ENCODE measurements at regions not wholly inside any gene's neighbourhood (a gene's known extent, or its start where the extent isn't known, plus 50 kb on each side); places are given as distances from the start of the nearest gene placed in this dataset.

GRCh38 chr12:127820846-127821245 is 446.1 kb upstream of the TMEM132C start:
- Histone ChIP-seq H4K20me1 (ENCODE audit: insufficient read depth, low read length) (no peaks in the 10 kb centered on the region), H3K27me3 (ENCODE audit: insufficient read depth, low read length) (no peaks in the 10 kb centered on the region), H2AFZ (ENCODE audit: low read length) (no peak overlapping the region), H3K36me3 (ENCODE audit: insufficient read depth, low read length) (no peaks in the 10 kb centered on the region), H3K9me3 (ENCODE audit: low read depth, low read length) (no peaks in the 10 kb centered on the region), H3K79me2 (ENCODE audit: insufficient read depth, low read length) (no peaks in the 10 kb centered on the region), H3K4me2 (ENCODE audit: insufficient read depth, low read length) (no peak overlapping the region), H3K4me3 (ENCODE audit: insufficient read depth, low read length) (no peak overlapping the region), H3K27ac (ENCODE audit: low read depth, low read length) (no peak overlapping the region), H3K4me1 (ENCODE audit: insufficient read depth, low read length) (no peaks in the 10 kb centered on the region)
- no peak for TF ChIP-seq CTCF (IDR thresholded peaks at IDR 0.05; ENCODE audit: extremely low read depth, low read depth, low read length)
- DNase-seq (ENCODE audit: insufficient read length, low spot score, missing footprints) = no peak

DNA sequence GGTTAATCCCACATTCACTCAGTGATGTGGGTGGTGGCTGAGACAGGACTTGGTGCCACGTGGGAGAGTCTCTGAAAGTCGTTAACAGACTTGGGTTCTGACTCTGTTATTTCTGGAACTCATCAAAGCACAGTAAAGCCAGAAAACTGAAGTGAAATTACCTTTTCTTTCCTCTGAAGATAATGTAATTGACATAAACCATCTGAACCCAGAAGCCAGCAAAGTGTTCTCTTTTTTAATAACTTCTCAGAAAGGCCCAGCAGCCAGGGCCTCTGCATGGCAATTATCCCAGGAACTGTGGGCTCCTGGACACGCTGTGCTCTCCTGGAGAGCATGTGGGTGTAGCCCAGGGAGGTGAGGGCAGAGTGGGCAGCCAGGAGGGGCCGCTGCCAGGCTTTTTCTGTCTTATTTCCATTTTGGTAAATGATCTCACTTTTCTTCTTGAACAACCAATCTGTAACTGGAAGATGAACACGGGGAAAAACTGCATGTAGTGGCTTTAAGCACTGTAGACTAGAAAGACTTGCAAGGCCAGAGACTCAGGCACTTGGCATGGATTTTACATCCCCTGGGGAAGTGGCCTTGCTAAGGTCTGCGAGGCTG is 444.1 kb upstream of the TMEM132C start:
- Histone ChIP-seq H3K36me3 (ENCODE audit: insufficient read depth, low read length) (no peaks in the 10 kb centered on the region), H2AFZ (ENCODE audit: low read length) (no peak overlapping the region), H3K27ac (ENCODE audit: low read depth, low read length) (no peak overlapping the region), H3K4me2 (ENCODE audit: insufficient read depth, low read length) (no peak overlapping the region), H3K9me3 (ENCODE audit: low read depth, low read length) (no peaks in the 10 kb centered on the region), H3K4me1 (ENCODE audit: insufficient read depth, low read length) (no peaks in the 10 kb centered on the region), H4K20me1 (ENCODE audit: insufficient read depth, low read length) (no peaks in the 10 kb centered on the region), H3K27me3 (ENCODE audit: insufficient read depth, low read length) (no peaks in the 10 kb centered on the region), H3K4me3 (ENCODE audit: insufficient read depth, low read length) (no peak overlapping the region), H3K79me2 (ENCODE audit: insufficient read depth, low read length) (no peaks in the 10 kb centered on the region)
- no peak for TF ChIP-seq CTCF (IDR thresholded peaks at IDR 0.05; ENCODE audit: extremely low read depth, low read depth, low read length)
- no peak for DNase-seq (ENCODE audit: insufficient read length, low spot score, missing footprints)

GRCh38 chr12:127823801-127824200 is 443.2 kb upstream of the TMEM132C start:
- H3K4me3 ChIP-seq (ENCODE audit: insufficient read depth, low read length) = no peak overlapping the region
- no peak overlapping the region for H3K27ac ChIP-seq (ENCODE audit: low read depth, low read length)
- H3K36me3 ChIP-seq (ENCODE audit: insufficient read depth, low read length) = no peaks in the 10 kb centered on the region
- no peak overlapping the region for H3K4me2 ChIP-seq (ENCODE audit: insufficient read depth, low read length)
- no peak for TF ChIP-seq CTCF (IDR thresholded peaks at IDR 0.05; ENCODE audit: extremely low read depth, low read depth, low read length)
- no peaks in the 10 kb centered on the region for H3K4me1 ChIP-seq (ENCODE audit: insufficient read depth, low read length)
- no peaks in the 10 kb centered on the region for H3K9me3 ChIP-seq (ENCODE audit: low read depth, low read length)
- no peak for DNase-seq (ENCODE audit: insufficient read length, low spot score, missing footprints)
- H2AFZ ChIP-seq (ENCODE audit: low read length) = no peak overlapping the region
- no peaks in the 10 kb centered on the region for H3K79me2 ChIP-seq (ENCODE audit: insufficient read depth, low read length)
- no peaks in the 10 kb centered on the region for H4K20me1 ChIP-seq (ENCODE audit: insufficient read depth, low read length)
- no peaks in the 10 kb centered on the region for H3K27me3 ChIP-seq (ENCODE audit: insufficient read depth, low read length)

- no peaks in the 10 kb centered on the region for H3K79me2 ChIP-seq (ENCODE audit: insufficient read depth, low read length)
- no peak for TF ChIP-seq CTCF (IDR thresholded peaks at IDR 0.05; ENCODE audit: extremely low read depth, low read depth, low read length)
- H2AFZ ChIP-seq (ENCODE audit: low read length) = no peak overlapping the region
- H3K4me1 ChIP-seq (ENCODE audit: insufficient read depth, low read length) = no peaks in the 10 kb centered on the region
- H4K20me1 ChIP-seq (ENCODE audit: insufficient read depth, low read length) = no peaks in the 10 kb centered on the region
- H3K27me3 ChIP-seq (ENCODE audit: insufficient read depth, low read length) = no peaks in the 10 kb centered on the region
- H3K27ac ChIP-seq (ENCODE audit: low read depth, low read length) = no peak overlapping the region
- no peak for DNase-seq (ENCODE audit: insufficient read length, low spot score, missing footprints)
- no peak overlapping the region for H3K4me3 ChIP-seq (ENCODE audit: insufficient read depth, low read length)
- no peaks in the 10 kb centered on the region for H3K36me3 ChIP-seq (ENCODE audit: insufficient read depth, low read length)
- H3K9me3 ChIP-seq (ENCODE audit: low read depth, low read length) = no peaks in the 10 kb centered on the region
- H3K4me2 ChIP-seq (ENCODE audit: insufficient read depth, low read length) = no peak overlapping the region
These were observed 437.5 kb upstream of the TMEM132C start for GRCh38 chr12:127829281-127830064.
